ENCODE measurements at regions not wholly inside any gene's neighbourhood (a gene's known extent, or its start where the extent isn't known, plus 50 kb on each side); places are given as distances from the start of the nearest gene placed in this dataset.

GRCh38 chr15:46556010-46556409, 921.2 kb downstream of the SQOR start:
- intact Hi-C loops (cut with micrococcal nuclease), result no loop called here
- Mint-ChIP-seq H3K4me3 (no peak overlapping the region), H3K4me1 (no peaks in the 10 kb centered on the region), H3K27me3 (no peaks in the 10 kb centered on the region), H3K9me3 (ENCODE audit: insufficient read depth) (peaks cover 11% of the 10 kb centered on the region), H3K27ac (no peak overlapping the region)
- ChIA-PET POLR2A (no interaction called here), CTCF (no interaction called here)
- no peak for TF ChIP-seq EZH2 (IDR thresholded peaks at IDR 0.05; ENCODE audit: borderline replicate concordance, insufficient read depth, low read depth, low read length, poor library complexity, severe bottlenecking)
- no CpG with 5 or more reads among the region's 1 CpG for WGBS (ENCODE audit: insufficient coverage)
- no peak overlapping the region for H3K9ac ChIP-seq (ENCODE audit: low read length)
- H2AFZ ChIP-seq (ENCODE audit: insufficient read depth, low read depth, low read length, poor library complexity, severe bottlenecking), result no peak overlapping the region
- DNase-seq (no peak), ATAC-seq (ENCODE audit: low read depth) (no peak)
- no peaks in the 10 kb centered on the region for H3K36me3 ChIP-seq (replicated peaks in 1 of 2; ENCODE audit: control extremely low read depth in 1 of 2, control insufficient read depth in 1 of 2, extremely low read depth in 1 of 2, insufficient read depth in 2 of 2, low read length in 1 of 2)
- no peaks in the 10 kb centered on the region for H3K27me3 ChIP-seq (replicated peaks in 1 of 4; ENCODE audit: control extremely low read depth in 1 of 4, control insufficient read depth in 3 of 4, insufficient read depth in 4 of 4, low read length in 3 of 4)
- no peaks in the 10 kb centered on the region for H3K79me2 ChIP-seq (ENCODE audit: control insufficient read depth, insufficient read depth, low read length)
- H4K20me1 ChIP-seq (ENCODE audit: control insufficient read depth, insufficient read depth, low read length, poor library complexity, severe bottlenecking), result no peaks in the 10 kb centered on the region
- no peaks in the 10 kb centered on the region for H3K4me1 ChIP-seq (ENCODE audit: control insufficient read depth in 2 of 2, insufficient read depth in 2 of 2, low read length in 2 of 2)
- no peak overlapping the region for H3K4me3 ChIP-seq (ENCODE audit: control extremely low read depth in 1 of 5, extremely low read depth in 1 of 5, insufficient read depth in 1 of 5, low read depth in 2 of 5, low read length in 4 of 5)
- no peak overlapping the region for H3K4me2 ChIP-seq (replicated peaks; ENCODE audit: low read depth, low read length, poor library complexity, severe bottlenecking)
- no peak overlapping the region for H3K27ac ChIP-seq (ENCODE audit: low read length in 2 of 2)
- H3K9me3 ChIP-seq (ENCODE audit: control extremely low read depth in 1 of 3, control insufficient read depth in 2 of 3, insufficient read depth in 1 of 3, low read length in 2 of 3), result no peaks in the 10 kb centered on the region

GRCh38 chr15:46556559-46557379, 921.9 kb downstream of the SQOR start:
- Histone ChIP-seq H3K79me2 (ENCODE audit: control insufficient read depth, insufficient read depth, low read length) (no peaks in the 10 kb centered on the region), H3K9ac (ENCODE audit: low read length) (no peak overlapping the region), H3K4me2 (replicated peaks; ENCODE audit: low read depth, low read length, poor library complexity, severe bottlenecking) (no peak overlapping the region), H3K4me1 (ENCODE audit: control insufficient read depth in 2 of 2, insufficient read depth in 2 of 2, low read length in 2 of 2) (no peaks in the 10 kb centered on the region), H4K20me1 (ENCODE audit: control insufficient read depth, insufficient read depth, low read length, poor library complexity, severe bottlenecking) (no peaks in the 10 kb centered on the region), H3K27me3 (replicated peaks in 1 of 4; ENCODE audit: control extremely low read depth in 1 of 4, control insufficient read depth in 3 of 4, insufficient read depth in 4 of 4, low read length in 3 of 4) (no peaks in the 10 kb centered on the region), H3K27ac (ENCODE audit: low read length in 2 of 2) (no peak overlapping the region), H3K4me3 (ENCODE audit: control extremely low read depth in 1 of 5, extremely low read depth in 1 of 5, insufficient read depth in 1 of 5, low read depth in 2 of 5, low read length in 4 of 5) (no peak overlapping the region), H3K36me3 (replicated peaks in 1 of 2; ENCODE audit: control extremely low read depth in 1 of 2, control insufficient read depth in 1 of 2, extremely low read depth in 1 of 2, insufficient read depth in 2 of 2, low read length in 1 of 2) (no peaks in the 10 kb centered on the region), H3K9me3 (ENCODE audit: control extremely low read depth in 1 of 3, control insufficient read depth in 2 of 3, insufficient read depth in 1 of 3, low read length in 2 of 3) (no peaks in the 10 kb centered on the region), H2AFZ (ENCODE audit: insufficient read depth, low read depth, low read length, poor library complexity, severe bottlenecking) (no peak overlapping the region)
- POLR2A ChIA-PET, result no interaction called here
- no peaks in the 10 kb centered on the region for H3K4me1 Mint-ChIP-seq
- peaks cover 11% of the 10 kb centered on the region for H3K9me3 Mint-ChIP-seq (ENCODE audit: insufficient read depth)
- no peak overlapping the region for H3K27ac Mint-ChIP-seq
- no peak overlapping the region for H3K4me3 Mint-ChIP-seq
- H3K27me3 Mint-ChIP-seq, result no peaks in the 10 kb centered on the region
- CTCF ChIA-PET, result no interaction called here
- ATAC-seq (ENCODE audit: low read depth) (no peak), DNase-seq (no peak)
- intact Hi-C loops (cut with micrococcal nuclease), result no loop called here
- no CpG with 5 or more reads among the region's 5 CpGs for WGBS (ENCODE audit: insufficient coverage)
- TF ChIP-seq EZH2 (IDR thresholded peaks at IDR 0.05; ENCODE audit: borderline replicate concordance, insufficient read depth, low read depth, low read length, poor library complexity, severe bottlenecking) (no peak), CTCF (IDR thresholded peaks at IDR 0.05) (no peak)

Measured in B cell (primary cell).